Peyer's patch (tissue), 4 donors: ENCODE measurements at regions not wholly inside any gene's neighbourhood (a gene's known extent, or its start where the extent isn't known, plus 50 kb on each side); places are given as distances from the start of the nearest gene placed in this dataset.

ENCODE experiments used
- DNase-seq, 3 donors: peaks; one replicate each; pipeline ENCODE4 v3.0.0-alpha.2; 2017 to 2019
- H3K27ac ChIP-seq, 4 donors: fragments of 200-600 bp; sonication (generic); one replicate each; pipeline ENCODE4 v1.5.1; 2016 to 2019
- H3K27me3 ChIP-seq, 2 donors: fragments of 200-600 bp; sonication (generic); one replicate each; pipeline ENCODE4 v1.5.1; 2019
- H3K36me3 ChIP-seq, 3 donors: fragments of 200-600 bp; sonication (generic); one replicate each; pipeline ENCODE4 v1.5.1; 2016 to 2019
- H3K4me1 ChIP-seq, 4 donors: fragments of 200-600 bp; sonication (generic); one replicate each; pipeline ENCODE4 v1.5.1; 2016 to 2019
- H3K4me3 ChIP-seq, 4 donors: fragments of 200-600 bp; sonication (generic); 1 replicate in 3 of 4; 2 replicates in 1 of 4; pipeline ENCODE4 v1.5.1; 2016 to 2019; ENCODE audit warnings: mild to moderate bottlenecking in 1 of 4
- H3K9me3 ChIP-seq, 4 donors: fragments of 200-600 bp; sonication (generic); one replicate each; pipeline ENCODE4 v1.5.1; 2016 to 2019; ENCODE audit warnings: mild to moderate bottlenecking in 1 of 4
- POLR2A ChIP-seq, 2 donors: fragments of 450-650 bp; IDR thresholded peaks; one replicate each; pipeline ENCODE4 v1.5.1; 2017; ENCODE audit warnings: antibody characterized with exemption in 2 of 2, mild to moderate bottlenecking in 2 of 2, moderate library complexity in 2 of 2
- TF ChIP-seq, protein P1 (sequence below), 6 experiments: fragments of 450-650 bp in 4 of 6; fragments of 200-600 bp in 2 of 6; sonication (generic) in 1 of 6; IDR thresholded peaks; one replicate each; pipeline ENCODE4 v1.5.1; 2017 to 2019; ENCODE audit warnings: antibody characterized with exemption in 6 of 6, mild to moderate bottlenecking in 3 of 6, moderate library complexity in 1 of 6

GRCh38 chr6:74074645-74075044, 378.6 kb downstream of the CD109 start:
- Histone ChIP-seq H3K27ac (no peak overlapping the region), H3K9me3 (no peaks in the 10 kb centered on the region), H3K36me3 (no peaks in the 10 kb centered on the region), H3K4me1 (no peaks in the 10 kb centered on the region), H3K4me3 (no peak overlapping the region), H3K27me3 (no peaks in the 10 kb centered on the region)
- TF ChIP-seq, protein P1, sequence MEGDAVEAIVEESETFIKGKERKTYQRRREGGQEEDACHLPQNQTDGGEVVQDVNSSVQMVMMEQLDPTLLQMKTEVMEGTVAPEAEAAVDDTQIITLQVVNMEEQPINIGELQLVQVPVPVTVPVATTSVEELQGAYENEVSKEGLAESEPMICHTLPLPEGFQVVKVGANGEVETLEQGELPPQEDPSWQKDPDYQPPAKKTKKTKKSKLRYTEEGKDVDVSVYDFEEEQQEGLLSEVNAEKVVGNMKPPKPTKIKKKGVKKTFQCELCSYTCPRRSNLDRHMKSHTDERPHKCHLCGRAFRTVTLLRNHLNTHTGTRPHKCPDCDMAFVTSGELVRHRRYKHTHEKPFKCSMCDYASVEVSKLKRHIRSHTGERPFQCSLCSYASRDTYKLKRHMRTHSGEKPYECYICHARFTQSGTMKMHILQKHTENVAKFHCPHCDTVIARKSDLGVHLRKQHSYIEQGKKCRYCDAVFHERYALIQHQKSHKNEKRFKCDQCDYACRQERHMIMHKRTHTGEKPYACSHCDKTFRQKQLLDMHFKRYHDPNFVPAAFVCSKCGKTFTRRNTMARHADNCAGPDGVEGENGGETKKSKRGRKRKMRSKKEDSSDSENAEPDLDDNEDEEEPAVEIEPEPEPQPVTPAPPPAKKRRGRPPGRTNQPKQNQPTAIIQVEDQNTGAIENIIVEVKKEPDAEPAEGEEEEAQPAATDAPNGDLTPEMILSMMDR (IDR thresholded peaks at IDR 0.05), result no peak
- no peak for TF ChIP-seq POLR2A (IDR thresholded peaks at IDR 0.05)
- DNase-seq, result no peak

GRCh38 chr6:74073999-74074398, 378.0 kb downstream of the CD109 start:
- no peak overlapping the region for H3K27ac ChIP-seq

DNA sequence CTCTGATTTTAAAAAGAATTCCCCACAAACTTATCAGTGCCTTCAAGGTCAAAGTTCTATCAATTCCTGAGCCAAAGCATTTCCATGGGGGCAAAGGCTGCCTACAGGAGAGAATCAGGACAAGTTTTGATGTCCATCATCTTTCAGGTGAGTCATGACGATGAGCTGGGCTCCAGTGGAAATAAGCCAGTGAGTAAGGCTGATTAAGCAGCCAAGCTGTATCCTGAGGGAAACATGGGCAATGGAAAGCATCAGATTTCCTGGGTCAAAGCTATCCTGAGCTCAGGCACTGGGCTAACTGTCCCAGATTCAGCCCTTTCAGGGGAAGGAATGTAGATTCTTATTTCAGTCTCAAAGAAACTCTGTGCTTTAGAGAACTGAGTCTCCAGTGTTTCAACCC, 377.4 kb downstream of the CD109 start:
- Histone ChIP-seq H3K4me3 (no peak overlapping the region), H3K27me3 (peaks cover 0 to 3% of the 10 kb centered on the region in 2 donors), H3K36me3 (no peaks in the 10 kb centered on the region), H3K9me3 (no peaks in the 10 kb centered on the region), H3K4me1 (no peaks in the 10 kb centered on the region), H3K27ac (no peak overlapping the region)
- DNase-seq, result no peak
- no peak for TF ChIP-seq POLR2A (IDR thresholded peaks at IDR 0.05)
- TF ChIP-seq, protein P1 (IDR thresholded peaks at IDR 0.05), result no peak

More at GRCh38 chr6:74073999-74074398, 378.0 kb downstream of the CD109 start:
- Histone ChIP-seq H3K27me3 (no peaks in the 10 kb centered on the region), H3K4me3 (no peak overlapping the region), H3K9me3 (no peaks in the 10 kb centered on the region), H3K4me1 (no peaks in the 10 kb centered on the region), H3K36me3 (no peaks in the 10 kb centered on the region)
- TF ChIP-seq, protein P1 (IDR thresholded peaks at IDR 0.05), result no peak
- TF ChIP-seq POLR2A (IDR thresholded peaks at IDR 0.05), result no peak
- DNase-seq, result no peak

- Histone ChIP-seq H3K27ac (no peak overlapping the region), H3K9me3 (no peaks in the 10 kb centered on the region), H3K27me3 (peaks cover 0 to 4% of the 10 kb centered on the region in 2 donors), H3K4me3 (no peak overlapping the region), H3K4me1 (no peaks in the 10 kb centered on the region), H3K36me3 (no peaks in the 10 kb centered on the region)
- DNase-seq, result no peak
- TF ChIP-seq, protein P1 (IDR thresholded peaks at IDR 0.05), result no peak
These were observed 375.2 kb downstream of the CD109 start for GRCh38 chr6:74071214-74071613.

DNA sequence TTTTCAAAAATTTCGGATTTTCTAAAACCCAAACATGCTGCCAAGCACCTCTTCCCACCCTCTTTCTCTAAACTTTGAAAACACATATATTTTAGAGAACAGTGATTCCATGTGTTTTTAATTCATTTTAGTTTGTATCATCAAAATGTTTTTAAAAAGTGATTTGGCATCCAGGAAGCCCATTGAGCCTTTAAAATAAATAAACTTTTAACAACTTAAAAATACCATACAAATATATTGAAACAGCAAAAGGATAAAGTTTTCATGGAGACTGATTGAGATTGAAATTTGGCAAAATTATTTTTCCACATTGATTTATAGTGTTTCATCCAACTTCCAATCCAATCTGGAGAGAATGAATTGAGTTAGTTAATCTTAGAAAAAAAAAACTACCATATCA, 374.7 kb downstream of the CD109 start:
- no peak for TF ChIP-seq POLR2A (IDR thresholded peaks at IDR 0.05)
- TF ChIP-seq, protein P1 (IDR thresholded peaks at IDR 0.05), result no peak
- Histone ChIP-seq H3K4me3 (no peak overlapping the region), H3K4me1 (no peaks in the 10 kb centered on the region), H3K27me3 (peaks cover 0 to 4% of the 10 kb centered on the region in 2 donors), H3K36me3 (no peaks in the 10 kb centered on the region), H3K9me3 (no peaks in the 10 kb centered on the region), H3K27ac (no peak overlapping the region)
- no peak for DNase-seq

DNA sequence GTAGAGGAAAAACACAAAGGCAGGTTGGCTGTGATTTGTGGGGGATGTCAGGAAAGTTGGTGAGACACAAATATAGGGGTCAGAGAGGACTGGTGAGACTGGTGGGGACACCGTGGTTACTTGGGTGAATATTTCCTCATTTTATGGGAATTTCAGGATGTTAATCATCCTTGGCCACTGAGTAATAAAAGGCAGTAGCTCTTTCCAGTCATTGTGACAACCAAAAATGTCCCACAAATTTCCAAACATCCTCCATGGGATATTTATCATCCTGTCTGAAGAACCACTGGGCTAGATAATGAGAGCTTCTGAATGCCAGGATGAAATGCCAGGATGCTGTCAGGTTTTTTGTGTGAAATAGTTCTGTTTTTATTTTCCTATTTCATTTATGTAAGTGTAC, 374.1 kb downstream of the CD109 start:
- no peaks in the 10 kb centered on the region for H3K9me3 ChIP-seq
- peaks cover 0 to 4% of the 10 kb centered on the region in 2 donors for H3K27me3 ChIP-seq
- H3K4me3 ChIP-seq, result no peak overlapping the region
- H3K27ac ChIP-seq, result no peak overlapping the region
- TF ChIP-seq POLR2A (IDR thresholded peaks at IDR 0.05), result no peak
- TF ChIP-seq, protein P1 (IDR thresholded peaks at IDR 0.05), result no peak
- no peaks in the 10 kb centered on the region for H3K4me1 ChIP-seq
- H3K36me3 ChIP-seq, result no peaks in the 10 kb centered on the region
- no peak for DNase-seq
